HG03039 (cell line): ENCODE measurements at regions not wholly inside any gene's neighbourhood (a gene's known extent, or its start where the extent isn't known, plus 50 kb on each side); places are given as distances from the start of the nearest gene placed in this dataset.

ENCODE experiments used
- ATAC-seq: cut with Tn5 transposase; IDR thresholded peaks from one replicate; pipeline ENCODE4 v1.9.1; 2021; ENCODE audit warnings: mild to moderate bottlenecking, moderate library complexity; ENCODE audit not compliant: unreplicated experiment

- ATAC-seq, result no peak
Measured at GRCh38 chr5:159638954-159639559, 277.2 kb upstream of the ADRA1B start.

- ATAC-seq, result no peak
Measured at GRCh38 chr5:159639590-159639989, 276.7 kb upstream of the ADRA1B start.

- ATAC-seq, result no peak
Measured at GRCh38 chr5:159640446-159640845, 275.8 kb upstream of the ADRA1B start.

GRCh38 chr5:159640921-159641320 lies 275.4 kb upstream of the ADRA1B start:
- no peak for ATAC-seq

GRCh38 chr5:159641371-159642039 lies 274.8 kb upstream of the ADRA1B start:
- no peak for ATAC-seq

- ATAC-seq, result no peak
Measured at GRCh38 chr5:159642379-159642778, 273.9 kb upstream of the ADRA1B start.

GRCh38 chr5:159644053-159644452 lies 272.2 kb upstream of the ADRA1B start:
- ATAC-seq, result no peak

GRCh38 chr5:159645179-159645846 lies 271.0 kb upstream of the ADRA1B start:
- ATAC-seq, result no peak

- ATAC-seq, result no peak
Measured at GRCh38 chr5:159650803-159651202, 265.5 kb upstream of the ADRA1B start.

GRCh38 chr5:159655757-159656409 lies 260.4 kb upstream of the ADRA1B start:
- no peak for ATAC-seq

- ATAC-seq, result no peak
Measured at GRCh38 chr5:159657298-159657697, 259.0 kb upstream of the ADRA1B start.

GRCh38 chr5:159657771-159658170 lies 258.5 kb upstream of the ADRA1B start:
- no peak for ATAC-seq

GRCh38 chr5:159658266-159658925 lies 257.9 kb upstream of the ADRA1B start:
- no peak for ATAC-seq

- no peak for ATAC-seq
Measured at GRCh38 chr5:159660401-159660800, 255.9 kb upstream of the ADRA1B start.

GRCh38 chr5:159663986-159664385 lies 252.3 kb upstream of the ADRA1B start:
- ATAC-seq, result no peak

- no peak for ATAC-seq
Measured at GRCh38 chr5:159667286-159667685, 249.0 kb upstream of the ADRA1B start.

GRCh38 chr5:159668556-159668955 lies 247.7 kb upstream of the ADRA1B start:
- no peak for ATAC-seq

- no peak for ATAC-seq
Measured at GRCh38 chr5:159669559-159669958, 246.7 kb upstream of the ADRA1B start.

- ATAC-seq, result no peak
Measured at GRCh38 chr5:159671886-159672285, 244.4 kb upstream of the ADRA1B start.

- ATAC-seq, result no peak
Measured at GRCh38 chr5:159673538-159673937, 242.7 kb upstream of the ADRA1B start.
